C4-2B (cell line): ENCODE measurements at regions not wholly inside any gene's neighbourhood (a gene's known extent, or its start where the extent isn't known, plus 50 kb on each side); places are given as distances from the start of the nearest gene placed in this dataset.

ENCODE experiments used
- ZFX ChIP-seq: fragments of 450-650 bp; IDR thresholded peaks from 2 replicates; pipeline ENCODE4 v1.6.1; 2017
- TF ChIP-seq, protein P1 (sequence below): fragments of 450-650 bp; conservative IDR thresholded peaks from 2 replicates; pipeline ENCODE4 v1.5.1; 2017; ENCODE audit warnings: mild to moderate bottlenecking

DNA sequence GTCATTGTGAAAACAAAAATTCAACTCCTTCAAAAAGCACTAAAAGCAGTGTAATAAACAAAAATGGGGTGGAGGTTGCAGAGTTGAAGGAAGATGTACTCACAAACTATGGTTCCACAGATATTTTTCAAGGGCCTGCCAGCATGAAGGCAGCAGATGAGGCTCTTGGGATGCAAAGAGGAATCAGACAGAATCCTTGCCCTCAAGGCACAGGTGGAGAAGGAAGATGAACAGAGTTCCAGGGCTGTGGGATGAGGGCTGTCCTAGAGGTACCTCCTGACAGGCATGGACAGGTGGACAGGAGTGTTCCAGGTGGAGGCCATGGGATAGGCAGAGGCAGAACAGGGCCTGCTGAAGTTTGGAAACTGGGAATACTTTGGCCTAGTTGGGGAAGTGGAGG is 140.5 kb upstream of the ANKH start:
- TF ChIP-seq, protein P1, sequence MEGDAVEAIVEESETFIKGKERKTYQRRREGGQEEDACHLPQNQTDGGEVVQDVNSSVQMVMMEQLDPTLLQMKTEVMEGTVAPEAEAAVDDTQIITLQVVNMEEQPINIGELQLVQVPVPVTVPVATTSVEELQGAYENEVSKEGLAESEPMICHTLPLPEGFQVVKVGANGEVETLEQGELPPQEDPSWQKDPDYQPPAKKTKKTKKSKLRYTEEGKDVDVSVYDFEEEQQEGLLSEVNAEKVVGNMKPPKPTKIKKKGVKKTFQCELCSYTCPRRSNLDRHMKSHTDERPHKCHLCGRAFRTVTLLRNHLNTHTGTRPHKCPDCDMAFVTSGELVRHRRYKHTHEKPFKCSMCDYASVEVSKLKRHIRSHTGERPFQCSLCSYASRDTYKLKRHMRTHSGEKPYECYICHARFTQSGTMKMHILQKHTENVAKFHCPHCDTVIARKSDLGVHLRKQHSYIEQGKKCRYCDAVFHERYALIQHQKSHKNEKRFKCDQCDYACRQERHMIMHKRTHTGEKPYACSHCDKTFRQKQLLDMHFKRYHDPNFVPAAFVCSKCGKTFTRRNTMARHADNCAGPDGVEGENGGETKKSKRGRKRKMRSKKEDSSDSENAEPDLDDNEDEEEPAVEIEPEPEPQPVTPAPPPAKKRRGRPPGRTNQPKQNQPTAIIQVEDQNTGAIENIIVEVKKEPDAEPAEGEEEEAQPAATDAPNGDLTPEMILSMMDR = no peak
- TF ChIP-seq ZFX = no peak
